ENCODE measurements at regions not wholly inside any gene's neighbourhood (a gene's known extent, or its start where the extent isn't known, plus 50 kb on each side); places are given as distances from the start of the nearest gene placed in this dataset.

DNA sequence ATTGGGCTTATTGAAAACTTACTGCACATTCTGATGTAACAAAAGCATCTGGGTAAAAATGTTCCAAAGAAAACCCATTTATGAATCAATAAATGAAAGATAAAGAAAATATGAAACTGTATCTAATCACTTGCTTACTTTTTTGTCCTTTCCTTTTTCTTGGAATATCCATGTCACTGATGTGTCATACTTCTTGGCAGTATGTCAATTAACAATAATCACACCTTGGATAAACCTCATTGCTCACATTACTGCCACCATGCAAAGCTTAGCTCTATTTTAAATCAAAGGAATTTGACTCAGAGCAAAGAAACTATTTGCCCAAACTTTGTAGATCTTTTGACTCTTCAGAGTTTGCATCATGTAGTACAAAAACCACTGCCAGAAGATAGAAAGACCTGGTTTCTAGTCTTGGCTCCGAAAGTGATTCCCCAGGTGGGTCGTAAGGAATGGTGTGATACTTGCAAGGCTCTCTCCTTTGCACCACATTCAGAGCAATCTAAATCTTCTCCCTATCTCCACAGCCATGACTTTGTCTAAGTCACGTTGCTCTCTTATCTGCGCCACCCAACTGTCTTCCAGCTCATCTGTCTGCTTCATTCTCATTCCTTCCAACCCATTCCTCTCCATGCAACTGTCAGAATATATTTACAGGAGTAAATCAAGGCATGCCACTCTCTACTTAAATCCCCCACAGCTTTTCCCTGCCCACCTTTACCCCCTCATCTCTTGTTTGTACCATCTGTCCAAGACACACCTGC, 311.9 kb downstream of the COG6 start:
- ATAC-seq: no peak
- no peak overlapping the region for H3K27ac Mint-ChIP-seq

DNA sequence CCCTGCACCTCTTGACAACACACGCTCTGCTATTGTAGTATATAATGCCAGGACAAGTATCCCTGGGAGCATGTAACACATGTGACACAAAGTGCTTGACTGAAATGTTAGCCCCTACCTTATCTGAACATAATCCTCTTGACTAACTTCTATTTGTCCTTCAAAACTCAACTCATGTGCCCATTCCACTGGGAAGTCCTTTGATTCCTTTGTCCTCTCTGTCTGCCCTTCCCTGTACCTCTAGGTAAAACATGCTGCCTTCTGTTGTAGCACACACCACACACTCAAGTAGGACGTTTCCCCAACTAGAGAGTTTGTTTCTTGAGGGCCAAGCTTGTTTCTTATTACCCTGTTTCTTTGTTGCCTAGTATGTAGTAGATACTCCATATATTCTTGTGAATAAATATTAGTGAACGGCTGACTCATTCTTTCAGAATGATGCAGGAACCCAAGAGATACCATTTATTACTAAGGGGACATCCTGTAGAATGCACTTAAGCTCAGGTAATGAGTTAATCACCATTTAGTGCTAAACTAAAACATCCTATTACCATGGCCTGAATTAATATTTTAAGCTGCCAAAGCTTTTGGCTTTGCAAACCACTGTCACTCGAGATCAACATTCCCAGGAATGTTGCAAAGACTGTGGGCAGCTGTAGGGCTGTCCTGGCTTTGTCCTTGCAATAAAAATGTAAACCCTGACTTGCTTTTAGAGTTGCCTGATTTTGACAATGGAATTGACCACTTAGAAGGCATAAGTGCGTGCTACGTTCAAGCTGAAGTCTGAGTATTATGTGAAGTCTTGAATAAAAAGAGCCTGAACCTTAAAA, 313.4 kb downstream of the COG6 start:
- H4K20me1 ChIP-seq (replicated peaks; ENCODE audit: insufficient read depth): no peaks in the 10 kb centered on the region
- H2AFZ ChIP-seq: no peak overlapping the region
- peaks cover 3% of the 10 kb centered on the region for H3K27me3 Mint-ChIP-seq (ENCODE audit: insufficient read depth, low read depth, poor library complexity)
- H3K4me3 ChIP-seq: no peak overlapping the region
- H3K27ac ChIP-seq (ENCODE audit: low read depth): no peak overlapping the region
- H3K4me3 Mint-ChIP-seq: no peak overlapping the region
- ATAC-seq: no peak
- H3K27ac Mint-ChIP-seq: no peak overlapping the region
- H3K4me1 Mint-ChIP-seq: peaks cover 10% of the 10 kb centered on the region; the same call in 1 of the 3 replicates
- H3K79me2 ChIP-seq (replicated peaks; ENCODE audit: insufficient read depth): no peaks in the 10 kb centered on the region
- no peaks in the 10 kb centered on the region for H3K9me3 Mint-ChIP-seq
- H3F3A ChIP-seq (replicated peaks; ENCODE audit: low read depth): no peaks in the 10 kb centered on the region
- H3K4me1 ChIP-seq (ENCODE audit: insufficient read depth): no peaks in the 10 kb centered on the region
- no peak for DNase-seq (ENCODE audit: low spot score)
- no peaks in the 10 kb centered on the region for H3K27me3 ChIP-seq (ENCODE audit: insufficient read depth)
- no peak overlapping the region for H3K4me2 ChIP-seq
- no peaks in the 10 kb centered on the region for H3K36me3 ChIP-seq (ENCODE audit: insufficient read depth)
- no peaks in the 10 kb centered on the region for H3K36me3 Mint-ChIP-seq (ENCODE audit: low read depth)
- no peaks in the 10 kb centered on the region for H3K9me2 ChIP-seq (ENCODE audit: insufficient read depth)
- TF ChIP-seq, protein P1, sequence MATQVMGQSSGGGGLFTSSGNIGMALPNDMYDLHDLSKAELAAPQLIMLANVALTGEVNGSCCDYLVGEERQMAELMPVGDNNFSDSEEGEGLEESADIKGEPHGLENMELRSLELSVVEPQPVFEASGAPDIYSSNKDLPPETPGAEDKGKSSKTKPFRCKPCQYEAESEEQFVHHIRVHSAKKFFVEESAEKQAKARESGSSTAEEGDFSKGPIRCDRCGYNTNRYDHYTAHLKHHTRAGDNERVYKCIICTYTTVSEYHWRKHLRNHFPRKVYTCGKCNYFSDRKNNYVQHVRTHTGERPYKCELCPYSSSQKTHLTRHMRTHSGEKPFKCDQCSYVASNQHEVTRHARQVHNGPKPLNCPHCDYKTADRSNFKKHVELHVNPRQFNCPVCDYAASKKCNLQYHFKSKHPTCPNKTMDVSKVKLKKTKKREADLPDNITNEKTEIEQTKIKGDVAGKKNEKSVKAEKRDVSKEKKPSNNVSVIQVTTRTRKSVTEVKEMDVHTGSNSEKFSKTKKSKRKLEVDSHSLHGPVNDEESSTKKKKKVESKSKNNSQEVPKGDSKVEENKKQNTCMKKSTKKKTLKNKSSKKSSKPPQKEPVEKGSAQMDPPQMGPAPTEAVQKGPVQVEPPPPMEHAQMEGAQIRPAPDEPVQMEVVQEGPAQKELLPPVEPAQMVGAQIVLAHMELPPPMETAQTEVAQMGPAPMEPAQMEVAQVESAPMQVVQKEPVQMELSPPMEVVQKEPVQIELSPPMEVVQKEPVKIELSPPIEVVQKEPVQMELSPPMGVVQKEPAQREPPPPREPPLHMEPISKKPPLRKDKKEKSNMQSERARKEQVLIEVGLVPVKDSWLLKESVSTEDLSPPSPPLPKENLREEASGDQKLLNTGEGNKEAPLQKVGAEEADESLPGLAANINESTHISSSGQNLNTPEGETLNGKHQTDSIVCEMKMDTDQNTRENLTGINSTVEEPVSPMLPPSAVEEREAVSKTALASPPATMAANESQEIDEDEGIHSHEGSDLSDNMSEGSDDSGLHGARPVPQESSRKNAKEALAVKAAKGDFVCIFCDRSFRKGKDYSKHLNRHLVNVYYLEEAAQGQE (IDR thresholded peaks at IDR 0.05; ENCODE audit: unreplicated experiment): no peak
- no peak for TF ChIP-seq CTCF (conservative IDR thresholded peaks at IDR 0.05; ENCODE audit: low read depth in 2 of 2)

More for the DNA sequence above, 311.9 kb downstream of the COG6 start:
- Mint-ChIP-seq H3K4me3 (no peak overlapping the region), H3K36me3 (ENCODE audit: low read depth) (no peaks in the 10 kb centered on the region), H3K27me3 (ENCODE audit: insufficient read depth, low read depth, poor library complexity) (peaks cover 2% of the 10 kb centered on the region), H3K9me3 (no peaks in the 10 kb centered on the region), H3K4me1 (peaks cover 10% of the 10 kb centered on the region; the same call in 1 of the 3 replicates)
- H4K20me1 ChIP-seq (replicated peaks; ENCODE audit: insufficient read depth): no peaks in the 10 kb centered on the region
- no peak overlapping the region for H3K4me3 ChIP-seq
- no peaks in the 10 kb centered on the region for H3K9me2 ChIP-seq (ENCODE audit: insufficient read depth)
- no peaks in the 10 kb centered on the region for H3F3A ChIP-seq (replicated peaks; ENCODE audit: low read depth)
- no peak overlapping the region for H3K4me2 ChIP-seq
- no peak for DNase-seq (ENCODE audit: low spot score)
- H3K27me3 ChIP-seq (ENCODE audit: insufficient read depth): no peaks in the 10 kb centered on the region
- no peak overlapping the region for H3K27ac ChIP-seq (ENCODE audit: low read depth)
- no peaks in the 10 kb centered on the region for H3K79me2 ChIP-seq (replicated peaks; ENCODE audit: insufficient read depth)
- TF ChIP-seq, protein P1 (IDR thresholded peaks at IDR 0.05; ENCODE audit: unreplicated experiment): no peak
- TF ChIP-seq JUNB (IDR thresholded peaks at IDR 0.05; ENCODE audit: unreplicated experiment) (no peak), STAT1 (IDR thresholded peaks at IDR 0.05; ENCODE audit: unreplicated experiment) (no peak), EZH2phosphoT487 (IDR thresholded peaks at IDR 0.05; ENCODE audit: unreplicated experiment) (no peak), POLR2AphosphoS5 (IDR thresholded peaks at IDR 0.05; ENCODE audit: low read depth) (no peak), ETS1 (IDR thresholded peaks at IDR 0.05) (no peak)
- no peaks in the 10 kb centered on the region for H3K4me1 ChIP-seq (ENCODE audit: insufficient read depth)
- H2AFZ ChIP-seq: no peak overlapping the region
- H3K36me3 ChIP-seq (ENCODE audit: insufficient read depth): no peaks in the 10 kb centered on the region

Data from GM23338 (cell line).